ENCODE measurements at regions not wholly inside any gene's neighbourhood (a gene's known extent, or its start where the extent isn't known, plus 50 kb on each side); places are given as distances from the start of the nearest gene placed in this dataset.
"Not testable (repeated sequence)": the region's sequence is repeated elsewhere in the genome, so short reads cannot be mapped to it uniquely, and the experiment has no call there.

GRCh38 chr2:36184848-36185247, 170.7 kb upstream of the CRIM1 start:
- TF ChIP-seq MXI1 (conservative IDR thresholded peaks at IDR 0.05; ENCODE audit: poor library complexity, severe bottlenecking) (no peak), EP300 (conservative IDR thresholded peaks at IDR 0.05; ENCODE audit: poor library complexity, severe bottlenecking) (no peak), TAF1 (IDR thresholded peaks at IDR 0.05; ENCODE audit: low read depth) (no peak), SMC3 (conservative IDR thresholded peaks at IDR 0.05; ENCODE audit: poor library complexity) (no peak), REST (IDR thresholded peaks at IDR 0.05; ENCODE audit: borderline replicate concordance) (no peak), EZH2 (IDR thresholded peaks at IDR 0.05; ENCODE audit: borderline replicate concordance, insufficient read depth, low read length, poor library complexity, severe bottlenecking) (no peak)
- TF ChIP-seq, protein P1, sequence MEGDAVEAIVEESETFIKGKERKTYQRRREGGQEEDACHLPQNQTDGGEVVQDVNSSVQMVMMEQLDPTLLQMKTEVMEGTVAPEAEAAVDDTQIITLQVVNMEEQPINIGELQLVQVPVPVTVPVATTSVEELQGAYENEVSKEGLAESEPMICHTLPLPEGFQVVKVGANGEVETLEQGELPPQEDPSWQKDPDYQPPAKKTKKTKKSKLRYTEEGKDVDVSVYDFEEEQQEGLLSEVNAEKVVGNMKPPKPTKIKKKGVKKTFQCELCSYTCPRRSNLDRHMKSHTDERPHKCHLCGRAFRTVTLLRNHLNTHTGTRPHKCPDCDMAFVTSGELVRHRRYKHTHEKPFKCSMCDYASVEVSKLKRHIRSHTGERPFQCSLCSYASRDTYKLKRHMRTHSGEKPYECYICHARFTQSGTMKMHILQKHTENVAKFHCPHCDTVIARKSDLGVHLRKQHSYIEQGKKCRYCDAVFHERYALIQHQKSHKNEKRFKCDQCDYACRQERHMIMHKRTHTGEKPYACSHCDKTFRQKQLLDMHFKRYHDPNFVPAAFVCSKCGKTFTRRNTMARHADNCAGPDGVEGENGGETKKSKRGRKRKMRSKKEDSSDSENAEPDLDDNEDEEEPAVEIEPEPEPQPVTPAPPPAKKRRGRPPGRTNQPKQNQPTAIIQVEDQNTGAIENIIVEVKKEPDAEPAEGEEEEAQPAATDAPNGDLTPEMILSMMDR (IDR thresholded peaks at IDR 0.05; ENCODE audit: poor library complexity, severe bottlenecking): no peak
- H3K4me2 ChIP-seq (ENCODE audit: low read length): no peak overlapping the region

GRCh38 chr2:36180789-36181482, 174.6 kb upstream of the CRIM1 start:
- H3K4me2 ChIP-seq (ENCODE audit: low read length); H3K9ac ChIP-seq (ENCODE audit: low read length); H3K4me3 ChIP-seq (ENCODE audit: low read length); H4K20me1 ChIP-seq (ENCODE audit: insufficient read depth); H3K9me2 ChIP-seq (ENCODE audit: insufficient read depth, low read length); H3K27me3 ChIP-seq (ENCODE audit: insufficient read depth, low read depth, low read length); H2AFZ ChIP-seq (ENCODE audit: low read depth, low read length); H3K79me2 ChIP-seq (replicated peaks; ENCODE audit: insufficient read depth, low read length); H3K27ac ChIP-seq (ENCODE audit: low read length); H3K9me3 ChIP-seq (ENCODE audit: low read length); H3K36me3 ChIP-seq (ENCODE audit: insufficient read depth, low read length); H3F3A ChIP-seq (ENCODE audit: insufficient read depth, low read length, poor library complexity, severe bottlenecking): not testable (repeated sequence)

More at GRCh38 chr2:36184848-36185247, 170.7 kb upstream of the CRIM1 start:
- Histone ChIP-seq H3K36me3 (ENCODE audit: insufficient read depth, low read length) (no peaks in the 10 kb centered on the region), H3F3A (ENCODE audit: insufficient read depth, low read length, poor library complexity, severe bottlenecking) (no peaks in the 10 kb centered on the region), H3K9me2 (ENCODE audit: insufficient read depth, low read length) (no peaks in the 10 kb centered on the region), H3K9me3 (ENCODE audit: low read length) (no peaks in the 10 kb centered on the region), H3K27ac (ENCODE audit: low read length) (no peak overlapping the region), H3K4me3 (ENCODE audit: low read length) (no peak overlapping the region), H4K20me1 (ENCODE audit: insufficient read depth) (no peaks in the 10 kb centered on the region), H3K27me3 (ENCODE audit: insufficient read depth, low read depth, low read length) (no peaks in the 10 kb centered on the region), H2AFZ (ENCODE audit: low read depth, low read length) (no peak overlapping the region), H3K79me2 (replicated peaks; ENCODE audit: insufficient read depth, low read length) (no peaks in the 10 kb centered on the region), H3K9ac (ENCODE audit: low read length) (no peak overlapping the region)

DNA sequence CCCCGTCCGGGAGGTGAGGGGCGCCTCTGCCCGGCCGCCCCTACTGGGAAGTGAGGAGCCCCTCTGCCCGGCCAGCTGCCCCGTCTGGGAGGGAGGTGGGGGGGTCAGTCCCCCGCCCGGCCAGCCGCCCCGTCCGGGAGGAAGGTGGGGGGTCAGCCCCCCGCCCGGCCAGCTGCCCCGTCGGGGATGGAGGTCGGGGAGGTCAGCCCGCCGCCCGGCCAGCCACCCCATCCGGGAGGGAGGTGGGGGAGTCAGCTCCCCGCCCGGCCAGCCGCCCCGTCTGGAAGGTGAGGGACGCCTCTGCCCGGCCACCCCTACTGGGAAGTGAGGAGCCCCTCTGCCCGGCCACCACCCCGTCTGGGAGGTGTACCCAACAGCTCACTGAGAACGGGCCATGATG, 175.3 kb upstream of the CRIM1 start:
- not testable (repeated sequence) for H3K9ac ChIP-seq (ENCODE audit: low read length); H3K4me3 ChIP-seq (ENCODE audit: low read length); H3K4me2 ChIP-seq (ENCODE audit: low read length); H3K27me3 ChIP-seq (ENCODE audit: insufficient read depth, low read depth, low read length); H3K36me3 ChIP-seq (ENCODE audit: insufficient read depth, low read length); H4K20me1 ChIP-seq (ENCODE audit: insufficient read depth); H3K9me3 ChIP-seq (ENCODE audit: low read length); H3F3A ChIP-seq (ENCODE audit: insufficient read depth, low read length, poor library complexity, severe bottlenecking); H2AFZ ChIP-seq (ENCODE audit: low read depth, low read length); H3K79me2 ChIP-seq (replicated peaks; ENCODE audit: insufficient read depth, low read length); H3K9me2 ChIP-seq (ENCODE audit: insufficient read depth, low read length); H3K27ac ChIP-seq (ENCODE audit: low read length)

GRCh38 chr2:36179668-36180269, 175.8 kb upstream of the CRIM1 start:
- not testable (repeated sequence) for H3K4me2 ChIP-seq (ENCODE audit: low read length); H3K27me3 ChIP-seq (ENCODE audit: insufficient read depth, low read depth, low read length); H3K36me3 ChIP-seq (ENCODE audit: insufficient read depth, low read length); H3K79me2 ChIP-seq (replicated peaks; ENCODE audit: insufficient read depth, low read length); H3K9ac ChIP-seq (ENCODE audit: low read length); H3K27ac ChIP-seq (ENCODE audit: low read length); H3K9me3 ChIP-seq (ENCODE audit: low read length); H3F3A ChIP-seq (ENCODE audit: insufficient read depth, low read length, poor library complexity, severe bottlenecking); H3K9me2 ChIP-seq (ENCODE audit: insufficient read depth, low read length); H3K4me3 ChIP-seq (ENCODE audit: low read length); H4K20me1 ChIP-seq (ENCODE audit: insufficient read depth); H2AFZ ChIP-seq (ENCODE audit: low read depth, low read length)
